Hepatocyte (in vitro differentiated cells): ENCODE measurements at regions not wholly inside any gene's neighbourhood (a gene's known extent, or its start where the extent isn't known, plus 50 kb on each side); places are given as distances from the start of the nearest gene placed in this dataset.

Experiments
- DNase-seq: peaks from one replicate; pipeline ENCODE4 v3.0.0-alpha.2; 2016; ENCODE audit warnings: low spot score
- H2AFZ ChIP-seq: fragments of 200-600 bp; sonication (generic); 2 replicates; pipeline ENCODE4 v1.6.0; 2016; ENCODE audit warnings: antibody characterized with exemption, mild to moderate bottlenecking
- H3K27ac ChIP-seq: fragments of 200-600 bp; sonication (generic); 2 replicates; pipeline ENCODE4 v1.5.1; 2016; ENCODE audit warnings: mild to moderate bottlenecking
- H3K27me3 ChIP-seq: fragments of 200-600 bp; sonication (generic); 2 replicates; pipeline ENCODE4 v1.6.1; 2016
- H3K36me3 ChIP-seq: fragments of 200-600 bp; sonication (generic); replicated peaks from 2 replicates; pipeline ENCODE4 v1.5.1; 2016; ENCODE audit warnings: low read depth; ENCODE audit not compliant: insufficient read depth
- H3K4me1 ChIP-seq: fragments of 200-600 bp; sonication (generic); 2 replicates; pipeline ENCODE4 v1.5.1; 2016; ENCODE audit warnings: mild to moderate bottlenecking, moderate library complexity; ENCODE audit not compliant: insufficient read depth
- H3K4me2 ChIP-seq: fragments of 200-600 bp; sonication (generic); 2 replicates; pipeline ENCODE4 v1.6.0; 2016
- H3K4me3 ChIP-seq: fragments of 200-600 bp; sonication (generic); 2 replicates; pipeline ENCODE4 v1.5.1; 2016; ENCODE audit warnings: mild to moderate bottlenecking
- H3K79me2 ChIP-seq: fragments of 200-600 bp; sonication (generic); 2 replicates; pipeline ENCODE4 v1.6.0; 2017; ENCODE audit warnings: mild to moderate bottlenecking
- H3K9me2 ChIP-seq: fragments of 200-600 bp; sonication (generic); replicated peaks from 2 replicates; pipeline ENCODE4 v1.6.0; 2017; ENCODE audit warnings: mild to moderate bottlenecking; ENCODE audit not compliant: insufficient read depth
- H3K9me3 ChIP-seq: fragments of 200-600 bp; sonication (generic); 2 replicates; pipeline ENCODE4 v1.5.1; 2016; ENCODE audit warnings: low read depth, mild to moderate bottlenecking
- H4K20me1 ChIP-seq: fragments of 200-600 bp; sonication (generic); 2 replicates; pipeline ENCODE4 v1.6.0; 2016; ENCODE audit warnings: mild to moderate bottlenecking; ENCODE audit not compliant: insufficient read depth, poor library complexity, severe bottlenecking
- CTCF ChIP-seq: fragments of 200-600 bp; sonication (generic); IDR thresholded peaks from 2 replicates; pipeline ENCODE4 v1.5.1; 2016; ENCODE audit warnings: antibody characterized with exemption, mild to moderate bottlenecking; ENCODE audit not compliant: poor library complexity
- EZH2 ChIP-seq: fragments of 200-600 bp; sonication (generic); IDR thresholded peaks from 2 replicates; pipeline ENCODE4 v1.6.1; 2016; ENCODE audit warnings: antibody characterized with exemption, mild to moderate bottlenecking, borderline replicate concordance
- EZH2phosphoT487 ChIP-seq: fragments of 200-600 bp; sonication (generic); IDR thresholded peaks from one replicate; pipeline ENCODE4 v1.6.1; 2018; ENCODE audit warnings: antibody characterized with exemption, mild to moderate bottlenecking, low read depth, moderate library complexity; ENCODE audit not compliant: unreplicated experiment, severe bottlenecking
- WGBS: methylation state at CpG from one replicate; pipeline ENCODE4 v1.1.6; 2016; ENCODE audit warnings: low lambda C conversion rate; ENCODE audit errors: missing lambda C conversion rate; 5-methylcytosine and 5-hydroxymethylcytosine counted together

DNA sequence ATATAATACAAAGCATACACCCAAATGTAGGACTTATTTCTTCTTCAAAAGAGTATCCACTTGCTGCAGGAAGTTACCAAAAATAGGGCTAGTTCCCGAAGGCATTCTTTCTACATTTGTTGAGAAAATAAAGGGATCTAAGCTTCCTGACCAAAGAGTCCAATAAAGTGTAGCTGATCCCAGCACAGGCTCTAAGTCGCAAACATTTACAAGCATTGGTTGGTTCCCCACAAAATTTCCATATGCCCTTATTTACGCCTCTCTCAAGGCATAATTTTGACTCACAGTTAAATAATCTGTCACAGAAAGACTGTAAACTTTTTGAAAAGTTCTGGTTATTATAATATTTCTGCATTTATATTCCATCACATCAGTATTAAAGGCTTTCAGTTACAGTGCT, 1520.1 kb upstream of the ZEB2 start:
- Histone ChIP-seq H2AFZ (no peak overlapping the region), H3K9me2 (no peaks in the 10 kb centered on the region), H3K27ac (no peak overlapping the region), H4K20me1 (no peaks in the 10 kb centered on the region), H3K27me3 (no peaks in the 10 kb centered on the region), H3K4me2 (no peak overlapping the region), H3K36me3 (no peaks in the 10 kb centered on the region), H3K4me1 (no peaks in the 10 kb centered on the region), H3K4me3 (no peak overlapping the region), H3K79me2 (no peaks in the 10 kb centered on the region), H3K9me3 (no peaks in the 10 kb centered on the region)
- no peak for DNase-seq
- TF ChIP-seq CTCF, result no peak
- no peak for TF ChIP-seq EZH2phosphoT487
- TF ChIP-seq EZH2, result no peak
- 73% methylated on average over 3 of the region's 3 CpGs for WGBS

DNA sequence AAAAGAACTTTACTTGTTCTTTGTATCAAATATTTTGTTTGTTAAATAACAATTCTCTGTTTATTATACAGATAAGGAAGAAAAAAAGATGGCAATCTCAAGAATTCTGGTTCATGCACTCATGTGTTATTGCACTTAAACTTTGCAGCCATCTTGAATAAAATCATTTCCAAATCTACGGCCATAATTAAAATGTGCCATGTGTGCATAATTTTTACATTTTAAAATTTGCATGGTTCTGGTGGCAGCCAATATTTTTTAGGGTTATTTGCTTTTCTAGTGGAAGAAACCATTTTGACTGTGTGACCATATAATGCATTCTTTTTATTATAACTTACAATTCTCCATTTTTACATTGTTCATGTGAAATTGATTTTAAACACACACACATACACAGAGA, 1518.1 kb upstream of the ZEB2 start:
- Histone ChIP-seq H3K27ac (no peak overlapping the region), H3K36me3 (no peaks in the 10 kb centered on the region), H3K4me1 (no peaks in the 10 kb centered on the region), H3K9me2 (no peaks in the 10 kb centered on the region), H3K79me2 (no peaks in the 10 kb centered on the region), H4K20me1 (no peaks in the 10 kb centered on the region), H2AFZ (no peak overlapping the region), H3K4me2 (no peak overlapping the region), H3K4me3 (no peak overlapping the region), H3K9me3 (no peaks in the 10 kb centered on the region), H3K27me3 (no peaks in the 10 kb centered on the region)
- TF ChIP-seq EZH2phosphoT487, result no peak
- no peak for TF ChIP-seq CTCF
- no peak for TF ChIP-seq EZH2
- DNase-seq, result no peak
- WGBS, result 97% methylated on average over 1 of the region's 1 CpG

DNA sequence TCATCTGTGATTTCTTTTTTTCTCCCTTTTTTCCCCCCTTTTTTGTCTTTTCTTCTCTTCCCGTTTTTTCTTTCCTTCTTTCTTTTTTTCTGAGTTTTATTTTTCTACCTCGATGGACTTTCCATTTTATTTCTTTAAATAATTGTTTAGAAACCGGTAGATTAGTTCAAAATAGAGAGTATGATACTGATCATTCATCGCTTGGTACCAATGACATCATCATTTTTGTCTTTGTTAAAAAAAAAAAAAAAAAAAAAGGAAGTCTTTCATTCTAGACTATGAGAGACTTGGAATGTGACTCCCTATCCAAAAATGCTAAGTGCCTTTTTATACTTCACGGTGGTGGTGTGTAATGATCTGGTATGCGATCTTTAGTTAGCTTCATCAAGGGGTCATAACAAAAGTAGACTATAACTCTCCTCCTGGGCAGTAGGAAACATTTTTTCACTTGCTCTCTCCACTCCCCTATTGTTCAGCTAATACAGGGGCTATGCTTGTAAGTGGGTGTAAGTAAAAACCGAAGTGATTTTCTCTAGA, 1517.5 kb upstream of the ZEB2 start:
- Histone ChIP-seq H3K4me2 (no peak overlapping the region), H3K9me3 (no peaks in the 10 kb centered on the region), H3K27ac (no peak overlapping the region), H3K9me2 (no peaks in the 10 kb centered on the region), H3K4me1 (no peaks in the 10 kb centered on the region), H3K27me3 (no peaks in the 10 kb centered on the region), H2AFZ (no peak overlapping the region), H4K20me1 (no peaks in the 10 kb centered on the region), H3K79me2 (no peaks in the 10 kb centered on the region), H3K36me3 (no peaks in the 10 kb centered on the region), H3K4me3 (no peak overlapping the region)
- WGBS, result 88% methylated on average over 7 of the region's 7 CpGs
- no peak for DNase-seq
- TF ChIP-seq CTCF (no peak), EZH2phosphoT487 (no peak), EZH2 (no peak)

- H3K36me3 ChIP-seq, result no peaks in the 10 kb centered on the region
- no peak overlapping the region for H3K4me3 ChIP-seq
- H4K20me1 ChIP-seq, result no peaks in the 10 kb centered on the region
- H3K4me2 ChIP-seq, result no peak overlapping the region
- H3K79me2 ChIP-seq, result no peaks in the 10 kb centered on the region
- DNase-seq, result no peak
- H3K27me3 ChIP-seq, result no peaks in the 10 kb centered on the region
- no peaks in the 10 kb centered on the region for H3K4me1 ChIP-seq
- H3K9me2 ChIP-seq, result no peaks in the 10 kb centered on the region
- no peak overlapping the region for H3K27ac ChIP-seq
- no peak overlapping the region for H2AFZ ChIP-seq
- TF ChIP-seq EZH2phosphoT487 (no peak), CTCF (no peak), EZH2 (no peak)
- H3K9me3 ChIP-seq, result no peaks in the 10 kb centered on the region
- 91% methylated on average over 3 of the region's 3 CpGs for WGBS
Observed at GRCh38 chr2:146031158-146031557, 1511.2 kb upstream of the ZEB2 start.
